IMR-90 (cell line): ENCODE measurements at regions not wholly inside any gene's neighbourhood (a gene's known extent, or its start where the extent isn't known, plus 50 kb on each side); places are given as distances from the start of the nearest gene placed in this dataset.

Source experiments
- BHLHE40 ChIP-seq: fragments of 150-350 bp; IDR thresholded peaks from 2 replicates; pipeline ENCODE4 v1.6.1; 2016; ENCODE audit warnings: mild to moderate bottlenecking, low read depth, low read length
- CHD1 ChIP-seq: IDR thresholded peaks from 2 replicates; pipeline ENCODE4 v1.6.1; 2012; ENCODE audit warnings: low read depth, low read length, improper control_type of control experiment
- CTCF ChIP-seq: conservative IDR thresholded peaks from 2 replicates; pipeline ENCODE4 v1.5.1; 2012; ENCODE audit warnings: mild to moderate bottlenecking, low read depth, low read length, improper control_type of control experiment
- ELK1 ChIP-seq: fragments of 150-350 bp; IDR thresholded peaks from 2 replicates; pipeline ENCODE4 v1.6.1; 2016; ENCODE audit warnings: low read depth, mild to moderate bottlenecking, low read length, moderate library complexity, borderline replicate concordance
- MAFK ChIP-seq: IDR thresholded peaks from 2 replicates; pipeline ENCODE4 v1.6.1; 2012; ENCODE audit warnings: low read depth, low read length, improper control_type of control experiment
- MXI1 ChIP-seq: IDR thresholded peaks from 2 replicates; pipeline ENCODE4 v1.6.1; 2012; ENCODE audit warnings: low read depth, mild to moderate bottlenecking, low read length, moderate library complexity, borderline replicate concordance
- POLR2A ChIP-seq: IDR thresholded peaks from 2 replicates; pipeline ENCODE4 v1.6.1; 2012; ENCODE audit warnings: mild to moderate bottlenecking, low read depth, low read length
- RFX5 ChIP-seq: IDR thresholded peaks from 2 replicates; pipeline ENCODE4 v1.8.0; 2012; ENCODE audit warnings: low read depth, mild to moderate bottlenecking, low read length, moderate library complexity
- SMC3 ChIP-seq: fragments of 150-350 bp; IDR thresholded peaks from 2 replicates; pipeline ENCODE4 v1.6.1; 2016; ENCODE audit warnings: low read depth, mild to moderate bottlenecking, antibody characterized with exemption, low read length, moderate library complexity

DNA sequence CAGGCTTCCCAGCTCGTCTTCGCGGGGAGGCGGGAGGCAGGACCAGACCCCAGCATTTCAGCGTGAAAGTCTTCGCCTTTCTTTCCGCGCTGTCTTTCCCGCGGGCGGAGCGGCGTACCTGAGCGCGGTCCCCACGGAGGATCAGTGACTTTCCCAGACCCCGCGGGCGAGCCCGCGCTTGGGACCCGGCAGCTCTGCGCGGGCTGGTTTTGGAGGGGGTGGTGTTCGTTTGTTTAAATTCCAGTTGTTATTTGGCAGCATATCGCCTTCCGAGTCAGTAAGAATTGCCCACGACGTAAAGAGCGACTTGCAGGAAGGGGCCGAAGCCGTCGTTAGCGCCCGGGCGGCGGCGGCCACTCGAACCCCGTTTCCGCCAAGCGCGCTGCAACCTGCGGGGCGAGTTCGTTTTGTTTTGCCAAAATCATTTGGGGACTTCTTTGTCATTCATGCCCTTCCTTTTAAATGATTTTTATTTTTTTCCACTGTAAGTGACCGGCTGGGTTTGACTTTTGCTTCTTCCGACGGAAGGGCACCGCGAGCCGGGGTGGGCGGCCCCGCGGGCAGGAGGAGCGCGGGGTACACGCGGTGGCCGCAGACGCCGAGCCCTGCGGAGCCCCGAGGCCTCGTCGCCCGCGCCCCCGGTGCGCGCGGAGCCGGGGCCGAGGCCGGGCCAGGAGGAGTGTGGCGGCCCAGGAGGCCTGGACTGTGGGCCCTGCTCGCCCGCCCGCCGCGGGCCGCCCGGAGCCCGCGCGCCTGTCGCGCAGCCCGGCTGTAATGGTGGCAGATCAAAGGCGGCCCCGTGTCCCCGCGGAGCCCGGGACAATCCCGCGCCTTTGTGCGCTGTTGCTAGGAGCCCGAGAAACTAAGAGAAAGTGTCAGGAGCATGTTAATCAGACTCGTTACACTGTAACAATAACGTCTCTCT, 75.9 kb downstream of the ZIC5 start:
- no peak for TF ChIP-seq CTCF
- no peak for TF ChIP-seq POLR2A
- TF ChIP-seq SMC3 = no peak
- TF ChIP-seq RFX5 = no peak
- no peak for TF ChIP-seq MXI1
- no peak for TF ChIP-seq MAFK
- no peak for TF ChIP-seq BHLHE40
- no peak for TF ChIP-seq ELK1
- no peak for TF ChIP-seq CHD1
